ENCODE measurements at regions not wholly inside any gene's neighbourhood (a gene's known extent, or its start where the extent isn't known, plus 50 kb on each side); places are given as distances from the start of the nearest gene placed in this dataset.

DNA sequence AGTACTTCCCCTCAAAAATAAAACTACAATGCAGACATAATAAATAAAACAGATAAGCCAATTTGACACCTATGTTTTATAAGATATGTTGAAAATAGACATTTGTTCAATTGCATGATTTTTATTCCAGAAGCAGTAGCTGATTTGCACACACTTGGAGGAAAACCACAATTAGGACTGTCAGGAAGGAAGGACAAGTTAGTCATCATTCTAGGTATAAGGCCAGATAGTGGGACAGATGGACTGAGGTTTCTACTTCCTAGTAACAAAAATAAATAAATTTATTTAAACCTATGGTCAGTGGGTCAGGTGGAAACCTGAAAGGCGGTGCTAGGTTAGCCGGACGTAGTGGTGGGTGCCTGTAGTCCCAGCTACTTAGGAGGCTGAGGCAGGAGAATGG is 141.8 kb upstream of the RASSF8 start:
- no peak overlapping the region for H2AFZ ChIP-seq (ENCODE audit: low read length)
- DNase-seq (ENCODE audit: low spot score), result no peak
- BruUV-seq (replicated peaks), result no TSS peak
- H3K79me2 ChIP-seq (ENCODE audit: insufficient read depth, low read depth, low read length), result no peaks in the 10 kb centered on the region
- H3K27ac ChIP-seq (ENCODE audit: low read depth, low read length, poor library complexity, severe bottlenecking), result no peak overlapping the region
- H3K9me3 ChIP-seq (ENCODE audit: low read length), result no peaks in the 10 kb centered on the region
- H3K36me3 ChIP-seq (ENCODE audit: insufficient read depth, low read length), result no peaks in the 10 kb centered on the region
- ChIA-PET CTCF (ENCODE audit: unreplicated experiment) (no interaction called here), POLR2A (interaction anchor here (2.1 kb wide), 1 partner anchor 48 kb away, joined by 6 read pairs; no protein-coding TSS in a partner anchor)
- H3K4me1 ChIP-seq (ENCODE audit: insufficient read depth, low read length, poor library complexity, severe bottlenecking), result no peaks in the 10 kb centered on the region
- H4K20me1 ChIP-seq (ENCODE audit: insufficient read depth, low read length), result no peaks in the 10 kb centered on the region
- no peaks in the 10 kb centered on the region for H3K9me2 ChIP-seq (ENCODE audit: insufficient read depth, low read length)
- intact Hi-C loops (cut with micrococcal nuclease; ENCODE audit: unreplicated experiment), result no loop called here
- no peak overlapping the region for H3K4me2 ChIP-seq (ENCODE audit: low read length)
- H3K4me3 ChIP-seq (ENCODE audit: low read depth, low read length, poor library complexity, severe bottlenecking), result no peak overlapping the region
- TF ChIP-seq, protein P1, sequence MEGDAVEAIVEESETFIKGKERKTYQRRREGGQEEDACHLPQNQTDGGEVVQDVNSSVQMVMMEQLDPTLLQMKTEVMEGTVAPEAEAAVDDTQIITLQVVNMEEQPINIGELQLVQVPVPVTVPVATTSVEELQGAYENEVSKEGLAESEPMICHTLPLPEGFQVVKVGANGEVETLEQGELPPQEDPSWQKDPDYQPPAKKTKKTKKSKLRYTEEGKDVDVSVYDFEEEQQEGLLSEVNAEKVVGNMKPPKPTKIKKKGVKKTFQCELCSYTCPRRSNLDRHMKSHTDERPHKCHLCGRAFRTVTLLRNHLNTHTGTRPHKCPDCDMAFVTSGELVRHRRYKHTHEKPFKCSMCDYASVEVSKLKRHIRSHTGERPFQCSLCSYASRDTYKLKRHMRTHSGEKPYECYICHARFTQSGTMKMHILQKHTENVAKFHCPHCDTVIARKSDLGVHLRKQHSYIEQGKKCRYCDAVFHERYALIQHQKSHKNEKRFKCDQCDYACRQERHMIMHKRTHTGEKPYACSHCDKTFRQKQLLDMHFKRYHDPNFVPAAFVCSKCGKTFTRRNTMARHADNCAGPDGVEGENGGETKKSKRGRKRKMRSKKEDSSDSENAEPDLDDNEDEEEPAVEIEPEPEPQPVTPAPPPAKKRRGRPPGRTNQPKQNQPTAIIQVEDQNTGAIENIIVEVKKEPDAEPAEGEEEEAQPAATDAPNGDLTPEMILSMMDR (conservative IDR thresholded peaks at IDR 0.05; ENCODE audit: low read length), result no peak
- TF ChIP-seq EZH2phosphoT487 (IDR thresholded peaks at IDR 0.05; ENCODE audit: borderline replicate concordance, low read depth, low read length), result no peak

DNA sequence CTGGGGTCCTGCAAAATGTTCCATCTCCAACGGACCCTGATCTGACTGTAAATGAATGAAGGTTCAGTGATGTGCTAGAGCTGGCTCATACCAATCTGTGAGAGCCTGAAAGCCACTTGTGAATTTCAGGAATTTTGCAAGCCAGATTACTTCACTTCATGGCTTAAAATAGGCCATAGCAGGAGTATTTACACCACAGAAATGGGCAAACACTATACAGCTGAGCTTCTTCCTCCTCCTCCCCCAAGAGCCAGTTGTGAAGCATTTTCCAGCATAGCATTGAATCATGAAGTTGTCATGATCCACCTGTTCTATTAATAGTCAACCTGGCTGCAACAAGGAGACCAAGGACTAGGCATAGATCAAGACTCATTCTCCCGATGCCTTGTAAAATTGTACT is 141.3 kb upstream of the RASSF8 start:
- H3K4me3 ChIP-seq (ENCODE audit: low read depth, low read length, poor library complexity, severe bottlenecking), result no peak overlapping the region

More for the DNA sequence above, 141.3 kb upstream of the RASSF8 start:
- ChIA-PET POLR2A (interaction anchor here (2.1 kb wide), 1 partner anchor 47 kb away, joined by 6 read pairs; no protein-coding TSS in a partner anchor), CTCF (ENCODE audit: unreplicated experiment) (no interaction called here)
- intact Hi-C loops (cut with micrococcal nuclease; ENCODE audit: unreplicated experiment), result no loop called here
- Histone ChIP-seq H3K79me2 (ENCODE audit: insufficient read depth, low read depth, low read length) (no peaks in the 10 kb centered on the region), H3K27ac (ENCODE audit: low read depth, low read length, poor library complexity, severe bottlenecking) (no peak overlapping the region), H3K36me3 (ENCODE audit: insufficient read depth, low read length) (no peaks in the 10 kb centered on the region), H3K4me2 (ENCODE audit: low read length) (no peak overlapping the region), H3K9me2 (ENCODE audit: insufficient read depth, low read length) (no peaks in the 10 kb centered on the region), H3K9me3 (ENCODE audit: low read length) (no peaks in the 10 kb centered on the region), H3K4me1 (ENCODE audit: insufficient read depth, low read length, poor library complexity, severe bottlenecking) (no peaks in the 10 kb centered on the region), H2AFZ (ENCODE audit: low read length) (no peak overlapping the region), H4K20me1 (ENCODE audit: insufficient read depth, low read length) (no peaks in the 10 kb centered on the region)
- DNase-seq (ENCODE audit: low spot score), result no peak
- TF ChIP-seq, protein P1 (conservative IDR thresholded peaks at IDR 0.05; ENCODE audit: low read length), result no peak
- TF ChIP-seq EZH2phosphoT487 (IDR thresholded peaks at IDR 0.05; ENCODE audit: borderline replicate concordance, low read depth, low read length), result no peak
- no TSS peak for BruUV-seq (replicated peaks)
